ENCODE measurements at regions not wholly inside any gene's neighbourhood (a gene's known extent, or its start where the extent isn't known, plus 50 kb on each side); places are given as distances from the start of the nearest gene placed in this dataset.

GRCh38 chr3:162810776-162811175 is 1314.2 kb downstream of the OTOL1 start:
- Histone ChIP-seq H3K27ac (no peak overlapping the region), H3K4me1 (no peaks in the 10 kb centered on the region), H3K4me2 (no peak overlapping the region), H3K9me3 (no peaks in the 10 kb centered on the region), H3K4me3 (no peak overlapping the region)
- DNase-seq (ENCODE audit: low read depth in 1 of 2, low spot score in 1 of 2) (no peak), FAIRE-seq (no peak), ATAC-seq (no peak)
- ChIA-PET CTCF (no interaction called here), POLR2A (no interaction called here)
- TF ChIP-seq HEYL (CRISPR knock-in tag; IDR thresholded peaks at IDR 0.05), result no peak
- TF ChIP-seq HOXB5 (CRISPR knock-in tag; IDR thresholded peaks at IDR 0.05), result no peak
- TF ChIP-seq HDAC2 (IDR thresholded peaks at IDR 0.05), result no peak
- TF ChIP-seq NPAS2 (CRISPR knock-in tag; IDR thresholded peaks at IDR 0.05; ENCODE audit: borderline replicate concordance), result no peak
- no peak for TF ChIP-seq RCOR1 (IDR thresholded peaks at IDR 0.05; ENCODE audit: low read depth, low read length)
- no peak for TF ChIP-seq ESRRA (IDR thresholded peaks at IDR 0.05; ENCODE audit: borderline replicate concordance, low read length)
- no peak for TF ChIP-seq E2F6 (IDR thresholded peaks at IDR 0.05; ENCODE audit: borderline replicate concordance, low read depth)
- TF ChIP-seq ZSCAN20 (CRISPR knock-in tag; IDR thresholded peaks at IDR 0.05), result no peak
- no peak for TF ChIP-seq ATOH8 (CRISPR knock-in tag; IDR thresholded peaks at IDR 0.05; ENCODE audit: low read depth)
- no peak for TF ChIP-seq JUN (IDR thresholded peaks at IDR 0.05)
- TF ChIP-seq PBX3 (IDR thresholded peaks at IDR 0.05), result no peak
- TF ChIP-seq CHD2 (IDR thresholded peaks at IDR 0.05; ENCODE audit: low read length, partially characterized antibody), result no peak
- TF ChIP-seq BHLHE40 (IDR thresholded peaks at IDR 0.05; ENCODE audit: low read depth, low read length), result no peak
- no peak for TF ChIP-seq ZFP36 (IDR thresholded peaks at IDR 0.05; ENCODE audit: borderline replicate concordance, partially characterized antibody)
- no peak for TF ChIP-seq ZNF302 (CRISPR knock-in tag; IDR thresholded peaks at IDR 0.05)
- TF ChIP-seq EP300 (IDR thresholded peaks at IDR 0.05), result no peak

GRCh38 chr3:162842549-162843216 is 1346.1 kb downstream of the OTOL1 start:
- TF ChIP-seq NR3C1 (IDR thresholded peaks at IDR 0.05) (no peak), CBX2 (IDR thresholded peaks at IDR 0.05; ENCODE audit: borderline replicate concordance, low read depth) (no peak)
- ATAC-seq, result no peak
- no peak overlapping the region for H3K4me2 ChIP-seq
- POLR2A ChIA-PET, result no interaction called here
- no peak overlapping the region for H3K27ac ChIP-seq
- H3K4me1 ChIP-seq, result no peaks in the 10 kb centered on the region; the same call in 2 of the 3 replicates
- FAIRE-seq, result no peak
- no peak overlapping the region for H3K4me3 ChIP-seq
- DNase-seq (ENCODE audit: low read depth in 1 of 2, low spot score in 1 of 2), result no peak
- 88% methylated on average over 4 of the region's 4 CpGs for WGBS (ENCODE audit: missing lambda C conversion rate)
- no peaks in the 10 kb centered on the region for H3K9me3 ChIP-seq
- CTCF ChIA-PET, result no interaction called here

GRCh38 chr3:162845918-162846317 is 1349.3 kb downstream of the OTOL1 start:
- H3K9me3 ChIP-seq, result no peaks in the 10 kb centered on the region
- FAIRE-seq (no peak), DNase-seq (ENCODE audit: low read depth in 1 of 2, low spot score in 1 of 2) (no peak), ATAC-seq (no peak)
- no peaks in the 10 kb centered on the region for H3K4me1 ChIP-seq
- ChIA-PET CTCF (no interaction called here), POLR2A (no interaction called here)
- no peak overlapping the region for H3K4me3 ChIP-seq
- no peak overlapping the region for H3K4me2 ChIP-seq
- WGBS (ENCODE audit: missing lambda C conversion rate), result 59% methylated on average over 6 of the region's 6 CpGs
- H3K27ac ChIP-seq, result no peak overlapping the region
- TF ChIP-seq ESRRA (IDR thresholded peaks at IDR 0.05; ENCODE audit: borderline replicate concordance, low read length) (no peak), CHD4 (IDR thresholded peaks at IDR 0.05; ENCODE audit: borderline replicate concordance) (no peak), REST (IDR thresholded peaks at IDR 0.05) (no peak), HOXA7 (CRISPR knock-in tag; IDR thresholded peaks at IDR 0.05) (no peak), CTCF (IDR thresholded peaks at IDR 0.05) (no peak), E2F6 (IDR thresholded peaks at IDR 0.05; ENCODE audit: borderline replicate concordance, low read depth) (no peak), CHD2 (IDR thresholded peaks at IDR 0.05; ENCODE audit: low read length, partially characterized antibody) (no peak), CBX2 (IDR thresholded peaks at IDR 0.05; ENCODE audit: borderline replicate concordance, low read depth) (no peak), RCOR1 (IDR thresholded peaks at IDR 0.05; ENCODE audit: low read depth, low read length) (no peak), POLR2A (IDR thresholded peaks at IDR 0.05; ENCODE audit: low read length) (no peak), ELK1 (IDR thresholded peaks at IDR 0.05; ENCODE audit: low read depth, low read length) (no peak)

All from A549 (cell line).